Esophagus muscularis mucosa (tissue), 4 donors: ENCODE measurements at regions not wholly inside any gene's neighbourhood (a gene's known extent, or its start where the extent isn't known, plus 50 kb on each side); places are given as distances from the start of the nearest gene placed in this dataset.

Experiments
- DNase-seq: peaks from one replicate; pipeline ENCODE4 v3.0.0-alpha.2; 2017; ENCODE audit errors: extremely low spot score
- H3K27ac ChIP-seq, 4 donors: fragments of 200-600 bp; sonication (generic); replicated peaks in 1 of 4; 1 replicate in 3 of 4; 2 replicates in 1 of 4; pipeline ENCODE4 v1.5.1; 2016 to 2019; ENCODE audit warnings: mild to moderate bottlenecking in 1 of 4
- H3K27me3 ChIP-seq, 4 donors: fragments of 200-600 bp; sonication (generic); one replicate each; pipeline versions ENCODE4 v1.5.1 to v1.6.0; 2016 to 2019
- H3K36me3 ChIP-seq, 4 donors: fragments of 200-600 bp; sonication (generic); one replicate each; pipeline ENCODE4 v1.5.1; 2016 to 2019
- H3K4me1 ChIP-seq, 4 donors: fragments of 200-600 bp; sonication (generic); one replicate each; pipeline ENCODE4 v1.5.1; 2016 to 2019
- H3K4me3 ChIP-seq, 4 donors: fragments of 200-600 bp; sonication (generic); 1 replicate in 2 of 4; 2 replicates in 2 of 4; pipeline ENCODE4 v1.5.1; 2016 to 2019; ENCODE audit warnings: mild to moderate bottlenecking in 4 of 4, moderate library complexity in 1 of 4
- H3K9me3 ChIP-seq, 4 donors: fragments of 200-600 bp; sonication (generic); 1 replicate in 3 of 4; 2 replicates in 1 of 4; pipeline ENCODE4 v1.5.1; 2016 to 2019
- EP300 ChIP-seq: sonication (generic); formaldehyde crosslinking; IDR thresholded peaks from one replicate; pipeline ENCODE4 v1.6.1; 2017; ENCODE audit warnings: antibody characterized with exemption
- POLR2A ChIP-seq: fragments of 450-650 bp; IDR thresholded peaks from one replicate; pipeline ENCODE4 v1.6.1; 2017; ENCODE audit warnings: antibody characterized with exemption, moderate library complexity, mild to moderate bottlenecking, low read depth
- POLR2AphosphoS5 ChIP-seq, 2 donors: sonication (generic); formaldehyde crosslinking; IDR thresholded peaks; one replicate each; pipeline ENCODE4 v1.6.1; 2017; ENCODE audit warnings: antibody characterized with exemption in 2 of 2
- WGBS: methylation state at CpG from one replicate; pipeline ENCODE4 v1.1.5; 2018; 5-methylcytosine and 5-hydroxymethylcytosine counted together
- intact Hi-C: fragments of 100-400 bp; cut with DNase I; formaldehyde crosslinking; loops from one replicate; pipeline ENCODE4 v1.15.1; 2023
- TF ChIP-seq, protein P1 (sequence below), 3 experiments: fragments of 200-600 bp in 2 of 3; fragments of 450-650 bp in 1 of 3; sonication (generic) in 2 of 3; IDR thresholded peaks; one replicate each; pipeline ENCODE4 v1.5.1; 2017 to 2019; ENCODE audit warnings: antibody characterized with exemption in 3 of 3, mild to moderate bottlenecking in 2 of 3, moderate library complexity in 1 of 3

DNA sequence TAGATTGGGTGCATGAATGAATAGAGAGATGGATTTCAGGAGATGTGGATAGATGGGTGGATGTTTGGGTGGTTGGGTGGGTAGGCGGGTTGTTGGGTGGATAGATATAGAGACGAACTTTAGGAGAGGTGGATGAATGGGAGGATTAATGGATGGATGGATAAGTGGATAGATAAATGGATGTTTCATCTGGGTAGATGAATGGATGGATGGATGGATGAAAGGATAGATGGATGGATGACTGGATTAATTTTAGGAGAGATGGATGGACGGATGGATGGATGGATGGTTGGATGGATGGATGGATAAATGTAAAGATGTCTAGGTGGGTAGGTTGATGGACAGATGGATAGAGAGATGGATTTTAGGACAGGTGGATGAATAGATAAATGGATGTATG is 511.3 kb downstream of the MIAT start:
- no peak for DNase-seq
- Histone ChIP-seq H3K4me1 (peaks cover 0 to 13% (median 7%) of the 10 kb centered on the region in 4 donors), H3K4me3 (no peak overlapping the region), H3K27ac (no peak overlapping the region), H3K9me3 (no peaks in the 10 kb centered on the region), H3K27me3 (no peaks in the 10 kb centered on the region), H3K36me3 (no peaks in the 10 kb centered on the region)
- intact Hi-C loops = no loop called here
- TF ChIP-seq, protein P1, sequence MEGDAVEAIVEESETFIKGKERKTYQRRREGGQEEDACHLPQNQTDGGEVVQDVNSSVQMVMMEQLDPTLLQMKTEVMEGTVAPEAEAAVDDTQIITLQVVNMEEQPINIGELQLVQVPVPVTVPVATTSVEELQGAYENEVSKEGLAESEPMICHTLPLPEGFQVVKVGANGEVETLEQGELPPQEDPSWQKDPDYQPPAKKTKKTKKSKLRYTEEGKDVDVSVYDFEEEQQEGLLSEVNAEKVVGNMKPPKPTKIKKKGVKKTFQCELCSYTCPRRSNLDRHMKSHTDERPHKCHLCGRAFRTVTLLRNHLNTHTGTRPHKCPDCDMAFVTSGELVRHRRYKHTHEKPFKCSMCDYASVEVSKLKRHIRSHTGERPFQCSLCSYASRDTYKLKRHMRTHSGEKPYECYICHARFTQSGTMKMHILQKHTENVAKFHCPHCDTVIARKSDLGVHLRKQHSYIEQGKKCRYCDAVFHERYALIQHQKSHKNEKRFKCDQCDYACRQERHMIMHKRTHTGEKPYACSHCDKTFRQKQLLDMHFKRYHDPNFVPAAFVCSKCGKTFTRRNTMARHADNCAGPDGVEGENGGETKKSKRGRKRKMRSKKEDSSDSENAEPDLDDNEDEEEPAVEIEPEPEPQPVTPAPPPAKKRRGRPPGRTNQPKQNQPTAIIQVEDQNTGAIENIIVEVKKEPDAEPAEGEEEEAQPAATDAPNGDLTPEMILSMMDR (IDR thresholded peaks at IDR 0.05) = no peak
- TF ChIP-seq EP300 = no peak
- no peak for TF ChIP-seq POLR2AphosphoS5 (IDR thresholded peaks at IDR 0.05)
- TF ChIP-seq POLR2A = no peak
- 95% methylated on average over 3 of the region's 3 CpGs for WGBS

- H3K27me3 ChIP-seq = no peaks in the 10 kb centered on the region
- no peak overlapping the region for H3K4me3 ChIP-seq
- no peaks in the 10 kb centered on the region for H3K9me3 ChIP-seq
- no peak for DNase-seq
- H3K27ac ChIP-seq = peak overlapping the region in 1 of 4 donors; percentile 29
- TF ChIP-seq POLR2AphosphoS5 (IDR thresholded peaks at IDR 0.05) (peak; percentile 29 to 31), EP300 (no peak)
- peaks cover 0 to 13% (median 7%) of the 10 kb centered on the region in 4 donors for H3K4me1 ChIP-seq
- H3K36me3 ChIP-seq = no peaks in the 10 kb centered on the region
- WGBS = 17% methylated on average over 4 of the region's 4 CpGs
- intact Hi-C loops = no loop called here
Observed at GRCh38 chr22:27170491-27170890, 513.1 kb downstream of the MIAT start.

DNA sequence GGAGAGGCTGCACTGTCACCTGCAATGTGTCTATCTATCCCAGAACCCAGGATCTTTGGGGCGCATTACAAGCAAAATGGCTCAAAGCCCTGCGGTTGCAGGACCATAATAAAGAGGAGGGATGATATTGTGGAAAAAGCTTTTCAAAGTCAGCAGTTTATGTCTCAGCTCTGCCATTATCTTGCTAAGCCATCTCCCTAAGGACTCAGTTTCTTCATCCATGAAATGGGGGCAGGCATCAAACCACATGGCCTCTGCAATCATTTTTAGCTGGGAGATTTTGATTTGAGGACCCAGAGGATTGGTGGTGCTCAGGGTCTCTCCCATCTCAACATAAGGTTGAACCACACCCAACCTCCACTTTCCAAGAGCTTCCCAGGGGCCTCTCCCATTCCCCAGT is 513.8 kb downstream of the MIAT start:
- TF ChIP-seq, protein P1 (IDR thresholded peaks at IDR 0.05) = no peak
- Histone ChIP-seq H3K27ac (peak overlapping the region in 1 of 4 donors; percentile 10), H3K36me3 (no peaks in the 10 kb centered on the region), H3K4me3 (no peak overlapping the region), H3K9me3 (no peaks in the 10 kb centered on the region), H3K4me1 (peaks cover 0 to 13% (median 7%) of the 10 kb centered on the region in 4 donors), H3K27me3 (no peaks in the 10 kb centered on the region)
- no peak for DNase-seq
- intact Hi-C loops = no loop called here
- WGBS = 100% methylated on average over 2 of the region's 2 CpGs

DNA sequence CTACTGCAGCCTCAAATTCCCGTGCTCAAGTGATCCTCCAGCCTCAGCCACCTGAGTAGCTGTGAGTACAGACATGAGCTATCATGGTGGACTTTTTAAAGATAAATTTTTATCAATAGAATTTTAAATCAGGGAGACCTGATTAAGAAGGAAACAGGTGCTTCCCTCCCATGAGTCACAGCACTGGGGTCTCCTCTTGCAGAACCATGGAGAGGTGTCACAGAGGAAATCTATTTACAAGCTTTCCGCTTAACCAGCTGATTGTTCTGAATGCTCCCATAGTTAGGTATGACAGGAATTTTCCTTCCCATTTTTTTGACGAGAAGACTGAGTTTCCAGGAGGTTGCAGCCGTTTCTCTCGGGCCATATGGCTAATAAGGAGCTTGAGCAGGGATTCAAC is 516.1 kb downstream of the MIAT start:
- DNase-seq = no peak
- 68% methylated on average over 5 of the region's 5 CpGs for WGBS
- peaks cover 0 to 13% (median 7%) of the 10 kb centered on the region in 4 donors for H3K4me1 ChIP-seq
- no peaks in the 10 kb centered on the region for H3K36me3 ChIP-seq
- no peaks in the 10 kb centered on the region for H3K9me3 ChIP-seq
- H3K27me3 ChIP-seq = no peaks in the 10 kb centered on the region
- intact Hi-C loops = no loop called here
- no peak overlapping the region for H3K27ac ChIP-seq
- no peak overlapping the region for H3K4me3 ChIP-seq
- TF ChIP-seq, protein P1 (IDR thresholded peaks at IDR 0.05) = no peak
- TF ChIP-seq POLR2AphosphoS5 (IDR thresholded peaks at IDR 0.05) (no peak), EP300 (no peak), POLR2A (no peak)

DNA sequence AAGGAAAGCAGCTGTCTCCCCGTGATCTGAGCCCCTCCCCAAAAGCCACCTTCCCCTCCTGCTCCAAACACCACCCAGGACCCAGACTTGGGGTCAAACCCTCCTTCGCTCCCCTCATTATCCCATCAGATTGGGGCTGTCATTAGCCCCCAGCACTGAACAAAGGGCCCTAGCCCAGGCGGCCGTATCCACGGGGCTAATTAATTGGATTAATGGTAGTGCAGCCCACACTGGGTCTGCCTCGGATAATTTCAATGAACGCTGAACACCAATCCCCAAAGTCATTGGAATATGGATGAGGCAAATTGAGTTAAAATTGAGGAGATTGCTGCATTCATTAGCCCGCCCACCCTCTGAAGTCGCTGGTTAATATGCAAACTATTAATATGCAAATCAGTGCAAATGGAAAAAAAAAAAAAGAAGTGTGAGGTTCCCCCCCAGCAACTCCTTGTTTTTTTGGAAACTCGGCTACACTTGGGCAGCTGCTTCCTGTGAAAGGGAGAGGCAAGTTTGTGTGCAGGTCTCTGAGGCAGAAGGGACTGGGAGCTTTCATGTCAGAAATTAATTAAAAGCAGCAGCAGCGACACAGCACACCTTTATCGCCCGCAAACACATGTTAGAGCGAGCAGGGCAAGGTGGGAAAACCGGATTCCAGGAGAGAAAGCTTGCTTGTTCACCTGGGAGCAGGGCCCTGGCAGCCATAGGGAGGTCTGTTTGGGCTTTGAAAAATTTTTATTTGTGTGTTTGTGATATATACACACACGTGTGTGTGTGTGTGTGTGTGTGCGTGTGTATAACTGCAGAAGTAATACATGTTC is 517.8 kb downstream of the MIAT start:
- TF ChIP-seq EP300 = no peak
- TF ChIP-seq, protein P1 (IDR thresholded peaks at IDR 0.05) = no peak
- no peak for TF ChIP-seq POLR2AphosphoS5 (IDR thresholded peaks at IDR 0.05)
- H3K36me3 ChIP-seq = no peaks in the 10 kb centered on the region
- 79% methylated on average over 17 of the region's 17 CpGs for WGBS
- intact Hi-C loops = no loop called here
- no peak overlapping the region for H3K4me3 ChIP-seq
- DNase-seq = no peak
- H3K9me3 ChIP-seq = no peaks in the 10 kb centered on the region
- no peak overlapping the region for H3K27ac ChIP-seq
- no peaks in the 10 kb centered on the region for H3K27me3 ChIP-seq
- H3K4me1 ChIP-seq = peaks cover 0 to 8% (median 6%) of the 10 kb centered on the region in 4 donors
